NCI-H774 (cell line): ENCODE measurements at regions not wholly inside any gene's neighbourhood (a gene's known extent, or its start where the extent isn't known, plus 50 kb on each side); places are given as distances from the start of the nearest gene placed in this dataset.
"Not testable (repeated sequence)": the region's sequence is repeated elsewhere in the genome, so short reads cannot be mapped to it uniquely, and the experiment has no call there.

Experiments used
- DNase-seq: peaks from one replicate; lab custom pipeline; 2025; lab: John Stamatoyannopoulos, UW

DNA sequence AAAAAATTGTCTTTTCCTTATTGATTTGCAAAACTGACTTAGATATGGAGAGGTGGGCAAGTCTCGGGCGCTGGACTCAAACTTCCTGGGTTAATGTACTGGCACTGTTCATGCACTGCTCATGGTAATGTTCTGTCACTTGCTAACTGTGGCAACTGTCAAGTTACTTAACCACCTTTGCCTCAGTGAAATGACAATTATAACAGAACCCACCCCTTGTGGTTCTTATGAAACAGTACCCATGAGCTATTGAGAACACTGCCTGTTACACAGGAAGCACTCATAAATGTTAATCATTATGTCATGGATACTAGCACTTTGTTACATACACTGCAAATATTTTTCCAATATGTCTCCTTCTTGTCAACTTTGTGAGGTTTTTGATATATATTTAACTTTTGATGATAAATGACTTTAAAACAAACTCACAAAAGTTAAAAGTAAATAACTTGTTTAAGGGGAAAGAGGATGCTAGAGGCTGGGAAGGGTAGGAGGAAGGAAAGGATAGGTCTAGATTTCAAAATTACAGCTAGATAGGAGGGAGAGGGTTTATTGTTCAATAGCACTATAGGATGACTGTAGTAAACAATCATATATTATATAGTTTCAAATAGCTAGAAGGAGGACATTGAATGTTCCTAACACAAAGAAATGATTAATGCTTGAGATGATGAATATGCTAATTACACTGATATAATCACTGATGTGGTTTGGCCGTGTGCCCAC is 342.5 kb downstream of the ADGRL2 start:
- DNase-seq: no peak

GRCh38 chr1:82141390-82141789 is 340.7 kb downstream of the ADGRL2 start:
- DNase-seq: no peak

GRCh38 chr1:82139751-82140468 is 339.2 kb downstream of the ADGRL2 start:
- no peak for DNase-seq

DNA sequence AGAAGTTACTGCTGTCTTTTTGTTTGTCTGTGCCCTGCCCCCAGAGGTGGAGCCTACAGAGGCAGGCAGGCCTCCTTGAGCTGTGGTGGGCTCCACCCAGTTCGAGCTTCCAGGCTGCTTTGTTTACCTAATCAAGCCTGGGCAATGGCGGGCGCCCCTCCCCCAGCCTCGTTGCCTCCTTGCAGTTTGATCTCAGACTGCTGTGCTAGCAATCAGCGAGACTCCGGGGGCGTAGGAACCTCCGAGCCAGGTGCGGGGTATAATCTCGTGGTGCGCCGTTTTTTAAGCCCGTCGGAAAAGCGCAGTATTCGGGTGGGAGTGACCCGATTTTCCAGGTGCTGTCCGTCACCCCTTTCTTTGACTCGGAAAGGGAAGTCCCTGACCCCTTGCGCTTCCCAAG is 335.6 kb downstream of the ADGRL2 start:
- DNase-seq: not testable (repeated sequence)

DNA sequence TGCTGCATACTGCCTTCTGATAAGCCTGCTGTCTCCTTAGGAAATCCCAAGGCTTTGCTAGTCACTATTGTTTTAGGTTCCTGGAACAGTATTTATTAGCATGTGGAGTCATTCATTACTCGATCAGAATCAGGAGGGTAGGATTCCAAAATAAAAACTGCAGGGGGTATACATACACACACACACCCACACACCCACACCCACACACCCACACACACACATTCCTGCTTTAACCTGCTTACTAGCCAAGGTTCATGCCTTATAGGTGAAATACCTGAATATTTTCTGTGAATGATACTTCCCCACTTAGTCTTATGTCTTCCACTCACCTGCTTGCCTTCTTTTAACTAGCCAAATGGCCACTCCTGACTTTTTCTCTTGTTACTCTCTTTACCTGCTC is 325.1 kb downstream of the ADGRL2 start:
- DNase-seq: no peak

GRCh38 chr1:82125119-82125518 is 324.4 kb downstream of the ADGRL2 start:
- no peak for DNase-seq

- DNase-seq: no peak
These were observed 320.7 kb downstream of the ADGRL2 start for GRCh38 chr1:82121421-82121820.

DNA sequence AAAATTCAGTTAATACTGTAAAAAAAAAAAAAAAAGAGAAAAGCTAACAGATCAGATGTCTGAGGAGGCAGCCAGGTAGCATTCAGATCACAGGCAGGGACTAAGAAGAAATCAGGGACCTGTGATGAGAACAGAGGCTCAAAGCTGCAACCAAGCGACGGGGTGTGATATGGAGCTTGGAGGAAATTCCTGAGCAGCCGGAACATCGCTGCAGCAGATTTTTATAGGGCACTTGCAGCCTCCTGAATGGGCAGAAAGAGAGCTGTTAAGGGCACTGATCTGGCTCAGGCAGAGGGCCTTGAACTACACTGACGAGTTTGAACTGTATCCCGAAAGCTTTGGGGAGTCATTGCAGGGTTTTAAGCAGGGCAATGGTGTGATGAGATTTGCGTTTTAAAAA is 315.4 kb downstream of the ADGRL2 start:
- DNase-seq: no peak

- no peak for DNase-seq
These were observed 314.2 kb downstream of the ADGRL2 start for GRCh38 chr1:82114887-82115286.

DNA sequence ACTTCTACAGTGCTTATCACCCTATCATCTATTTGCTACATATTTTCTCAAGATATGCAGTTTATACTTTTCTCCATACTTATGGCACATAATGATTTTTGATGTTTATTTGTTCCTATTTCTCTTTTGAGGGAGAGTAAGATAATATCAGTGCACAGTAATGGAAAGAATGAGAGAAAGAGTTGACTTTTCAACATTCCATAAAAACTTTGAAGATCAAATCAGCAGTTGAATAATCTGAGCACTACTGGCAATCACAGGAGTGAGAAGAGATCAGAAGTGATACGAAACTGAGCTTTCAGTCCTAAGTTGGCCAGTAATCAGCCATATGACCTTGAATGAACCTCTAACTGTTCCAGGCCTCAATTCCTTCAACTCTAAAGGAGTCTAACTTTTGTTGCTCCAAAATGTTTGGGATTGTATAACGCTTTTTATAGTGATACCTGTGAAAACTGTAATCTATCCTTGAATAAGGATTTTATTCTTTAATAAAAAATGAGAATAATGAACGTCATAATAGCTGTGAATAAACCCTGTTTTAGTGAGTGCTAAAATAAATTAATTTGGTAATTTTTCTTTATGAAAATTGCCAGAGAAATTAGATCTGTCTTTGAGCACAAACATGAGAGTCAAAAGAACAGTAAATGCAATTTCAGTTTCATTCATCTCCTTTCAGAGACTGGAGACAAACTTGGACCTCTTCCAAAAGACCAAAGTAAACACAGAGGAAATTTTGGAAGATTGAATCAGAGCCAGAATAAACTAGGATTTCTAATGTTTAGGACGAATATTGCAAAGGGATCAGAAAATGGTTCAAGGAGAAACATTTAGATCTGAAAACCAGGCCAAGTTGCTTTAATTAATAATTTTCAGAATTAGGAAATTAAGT is 309.9 kb downstream of the ADGRL2 start:
- DNase-seq: peak; percentile 10

DNA sequence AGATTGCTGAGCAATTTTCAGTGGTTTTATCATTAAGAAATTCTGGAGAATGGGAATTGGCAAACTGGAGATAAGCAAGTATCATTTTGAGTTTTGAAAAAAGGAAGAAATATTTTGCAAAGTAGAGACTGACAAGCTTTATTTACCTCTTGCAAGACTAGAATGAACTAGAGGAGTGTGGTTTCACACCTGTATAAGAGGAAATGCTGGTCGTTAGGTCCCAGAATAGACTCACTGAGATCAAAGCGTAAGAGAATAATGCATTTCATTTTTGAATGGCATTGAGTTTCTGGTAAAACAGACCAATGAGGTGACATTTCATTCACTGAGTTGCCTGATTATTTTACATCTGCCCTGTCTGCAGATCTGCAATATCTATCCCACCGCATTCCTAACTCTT is 308.1 kb downstream of the ADGRL2 start:
- DNase-seq: no peak

GRCh38 chr1:82106672-82107071 is 305.9 kb downstream of the ADGRL2 start:
- no peak for DNase-seq

GRCh38 chr1:82099170-82099569 is 298.4 kb downstream of the ADGRL2 start:
- DNase-seq: no peak

GRCh38 chr1:82094136-82094535 is 293.4 kb downstream of the ADGRL2 start:
- no peak for DNase-seq

DNA sequence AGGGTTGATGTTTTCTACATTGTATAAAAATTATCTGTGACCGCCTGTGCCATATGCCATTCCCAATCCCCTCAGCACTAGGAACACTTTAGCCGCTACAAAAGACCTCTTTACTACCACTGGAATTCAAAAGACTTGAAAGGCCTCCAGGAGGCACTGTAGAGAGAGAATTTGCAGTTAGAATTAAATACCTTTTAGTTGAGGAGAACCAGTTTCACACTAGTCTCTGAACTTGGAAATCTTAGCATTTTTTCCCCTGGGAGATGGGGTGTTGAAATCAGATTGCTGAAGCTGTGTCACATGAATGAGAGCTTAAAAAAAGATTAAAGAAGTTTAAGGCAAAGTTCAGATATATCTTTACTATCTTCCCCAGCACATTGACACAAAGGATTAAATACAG is 291.0 kb downstream of the ADGRL2 start:
- DNase-seq: no peak

DNA sequence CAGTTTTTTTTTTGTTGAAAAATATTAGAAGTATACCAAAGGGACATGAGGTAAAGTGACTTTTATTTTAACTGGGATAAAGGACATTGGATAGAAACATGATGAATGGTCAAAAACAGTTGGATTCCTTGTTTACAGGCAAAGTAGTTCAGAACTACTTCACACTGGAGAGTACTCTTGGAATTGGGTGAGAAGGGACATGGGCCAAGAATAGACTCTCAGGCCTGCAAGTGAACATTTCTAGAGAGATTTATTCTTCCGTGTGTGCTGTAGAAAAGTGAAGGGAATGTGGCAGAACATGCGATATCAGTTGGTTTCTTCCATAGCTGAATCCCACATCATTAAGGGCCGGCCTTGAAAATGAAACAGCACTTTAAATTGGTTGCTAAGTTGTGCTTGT is 290.5 kb downstream of the ADGRL2 start:
- no peak for DNase-seq

- DNase-seq: no peak
These were observed 289.4 kb downstream of the ADGRL2 start for GRCh38 chr1:82090104-82090503.

- no peak for DNase-seq
These were observed 286.0 kb downstream of the ADGRL2 start for GRCh38 chr1:82086739-82087138.

GRCh38 chr1:82079607-82080006 is 278.9 kb downstream of the ADGRL2 start:
- DNase-seq: no peak

DNA sequence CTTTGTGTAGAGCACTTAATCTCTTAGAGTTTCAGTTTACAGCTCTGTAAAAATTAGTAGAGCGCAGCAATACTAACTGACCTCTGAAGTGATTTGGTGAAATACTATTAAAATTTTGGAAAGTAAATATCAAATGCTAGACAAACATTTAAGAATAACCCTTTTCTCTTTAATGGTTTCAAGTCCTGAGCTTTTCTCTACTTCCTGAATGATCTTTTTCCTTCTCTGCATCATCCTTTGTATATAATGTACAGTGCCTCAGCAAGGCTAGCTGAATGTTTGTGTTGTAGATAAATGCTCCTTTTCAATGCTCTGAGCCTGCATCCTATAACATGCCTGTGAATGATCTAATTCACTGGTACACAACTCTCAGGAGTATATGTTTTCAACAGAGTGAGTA is 272.9 kb downstream of the ADGRL2 start:
- DNase-seq: no peak

DNA sequence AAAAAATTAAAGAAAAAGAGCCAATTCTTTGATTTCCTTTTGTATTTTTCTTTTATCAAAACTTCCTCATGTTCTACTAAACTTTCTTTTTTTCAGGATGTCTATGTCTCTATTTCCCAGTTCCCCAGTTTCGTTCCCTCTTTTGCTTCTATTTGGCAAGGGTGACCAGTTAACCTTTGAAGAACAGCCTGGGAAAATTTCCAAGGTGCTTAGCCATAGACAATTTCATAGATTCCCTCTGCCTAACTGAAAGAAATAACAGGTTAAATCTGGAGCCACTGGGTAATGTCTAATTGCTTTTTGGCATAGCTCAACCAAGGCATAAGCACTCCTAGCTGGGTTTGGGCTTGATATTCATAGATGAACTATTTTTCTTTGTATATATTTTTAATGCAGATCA is 272.3 kb downstream of the ADGRL2 start:
- no peak for DNase-seq

DNA sequence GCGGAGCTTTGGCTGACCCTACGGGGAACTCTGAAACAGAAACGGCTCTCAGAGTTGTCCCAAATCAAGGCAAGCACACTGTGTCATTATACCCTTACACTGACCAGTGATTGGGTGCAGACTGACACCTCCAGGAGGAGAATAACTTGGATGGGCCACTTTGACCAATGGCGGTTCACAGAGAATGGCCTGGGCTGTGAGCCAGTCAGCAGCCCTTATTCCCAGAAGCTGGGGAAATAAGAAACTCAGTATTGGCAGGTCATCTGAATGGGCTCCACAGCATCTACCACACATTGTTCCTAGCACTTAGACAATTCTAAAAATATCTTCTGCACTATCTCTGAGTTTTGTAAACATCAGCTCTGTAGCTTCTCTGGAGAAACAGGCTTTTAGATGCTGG is 265.2 kb downstream of the ADGRL2 start:
- DNase-seq: no peak

GRCh38 chr1:82064691-82065090 is 264.0 kb downstream of the ADGRL2 start:
- DNase-seq: no peak
